ENCODE measurements at regions not wholly inside any gene's neighbourhood (a gene's known extent, or its start where the extent isn't known, plus 50 kb on each side); places are given as distances from the start of the nearest gene placed in this dataset.
"Not testable (repeated sequence)": the region's sequence is repeated elsewhere in the genome, so short reads cannot be mapped to it uniquely, and the experiment has no call there.

DNA sequence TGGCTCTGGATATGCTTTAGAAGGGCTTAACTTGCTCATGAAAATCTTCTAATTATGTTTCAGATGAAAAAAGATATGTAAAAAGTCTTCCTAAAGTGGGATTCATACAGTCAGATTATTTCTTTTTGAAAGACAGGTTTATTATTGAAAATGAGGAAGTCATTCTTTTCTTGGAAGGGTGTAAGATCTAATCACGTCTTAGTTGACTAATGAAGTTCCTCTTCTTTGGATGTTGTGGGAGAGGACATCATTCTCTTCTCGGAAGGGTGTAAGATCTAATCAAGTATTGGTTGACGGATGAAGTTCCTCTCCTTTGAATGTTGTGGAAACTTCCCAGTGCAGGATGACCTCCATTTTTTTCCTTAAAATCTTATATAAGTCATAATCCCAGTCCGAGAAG is 74.9 kb downstream of the ALG10 start:
- DNase-seq = peak; percentile 66
- in situ Hi-C loops (cut with MboI; ENCODE audit: low pct_unique_long_range_greater_than_20kb, low sequenced_read_pairs) = no loop called here

DNA sequence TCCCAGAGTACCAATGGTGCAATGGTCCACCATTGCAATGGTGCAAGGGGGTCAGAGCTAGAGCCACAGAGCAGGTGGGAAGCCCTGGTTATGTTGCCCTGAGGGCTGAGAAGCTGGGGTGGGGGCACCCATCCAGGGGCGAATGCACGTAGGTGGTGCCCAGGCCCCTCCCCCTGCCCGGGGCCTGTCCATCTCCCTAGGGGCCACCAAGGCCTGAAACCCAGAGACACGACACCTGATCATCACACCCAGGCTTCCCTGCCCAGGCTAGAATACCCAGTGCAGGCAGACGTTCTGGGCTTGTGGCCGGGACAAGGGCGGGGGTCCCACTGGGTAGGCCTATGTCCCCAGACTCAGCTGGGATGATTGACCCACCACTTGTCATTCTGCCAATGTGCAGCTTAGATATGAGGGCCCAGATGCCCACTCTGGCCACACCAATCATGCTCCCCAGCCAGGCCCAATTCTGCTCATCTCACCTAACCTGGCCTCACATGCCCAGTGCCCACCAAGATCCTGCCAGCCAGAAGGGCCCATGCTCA is 83.2 kb downstream of the ALG10 start:
- no peak for DNase-seq
- in situ Hi-C loops (cut with MboI; ENCODE audit: low pct_unique_long_range_greater_than_20kb, low sequenced_read_pairs) = no loop called here

DNA sequence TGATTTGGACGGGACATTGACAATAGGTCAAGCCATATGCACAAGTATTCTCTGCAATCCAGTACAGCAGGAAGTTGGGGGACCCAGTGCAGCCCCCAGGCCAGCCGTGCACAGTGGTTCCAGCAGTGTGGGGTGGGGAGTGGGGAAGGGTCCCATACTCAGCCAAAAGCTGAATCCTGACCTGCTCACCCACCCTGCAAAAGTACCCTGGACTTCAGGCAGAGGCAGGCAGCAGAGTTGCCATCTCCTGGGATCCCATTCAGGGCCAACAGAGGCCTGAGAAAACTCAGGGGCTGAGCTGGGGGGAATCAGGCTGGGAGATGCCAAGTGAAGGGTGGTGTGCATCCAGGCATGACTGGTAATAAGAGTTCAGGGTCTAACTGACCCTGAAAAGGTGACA is 83.9 kb downstream of the ALG10 start:
- in situ Hi-C loops (cut with MboI; ENCODE audit: low pct_unique_long_range_greater_than_20kb, low sequenced_read_pairs) = no loop called here
- DNase-seq = no peak

DNA sequence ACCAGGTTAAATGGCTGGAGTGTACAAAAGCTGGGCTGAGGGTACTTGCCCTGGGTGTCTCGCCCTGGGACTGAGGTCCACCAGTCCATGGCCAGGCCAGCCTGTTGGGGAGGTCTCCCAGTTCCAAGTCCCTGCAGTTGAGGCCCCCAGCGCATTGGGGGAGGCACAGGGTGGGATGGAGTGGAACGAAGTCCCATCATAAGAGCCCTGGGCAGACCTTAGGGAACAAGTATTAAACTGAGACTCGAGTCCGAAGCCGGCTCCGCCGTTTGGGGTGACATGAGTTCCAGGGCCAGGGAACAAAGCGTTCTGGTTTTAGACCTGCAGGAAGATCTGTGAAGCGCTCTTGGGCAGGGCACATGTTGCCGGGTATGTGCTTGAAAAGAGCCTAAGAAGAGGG is 84.7 kb downstream of the ALG10 start:
- in situ Hi-C loops (cut with MboI; ENCODE audit: low pct_unique_long_range_greater_than_20kb, low sequenced_read_pairs) = no loop called here
- DNase-seq = no peak

DNA sequence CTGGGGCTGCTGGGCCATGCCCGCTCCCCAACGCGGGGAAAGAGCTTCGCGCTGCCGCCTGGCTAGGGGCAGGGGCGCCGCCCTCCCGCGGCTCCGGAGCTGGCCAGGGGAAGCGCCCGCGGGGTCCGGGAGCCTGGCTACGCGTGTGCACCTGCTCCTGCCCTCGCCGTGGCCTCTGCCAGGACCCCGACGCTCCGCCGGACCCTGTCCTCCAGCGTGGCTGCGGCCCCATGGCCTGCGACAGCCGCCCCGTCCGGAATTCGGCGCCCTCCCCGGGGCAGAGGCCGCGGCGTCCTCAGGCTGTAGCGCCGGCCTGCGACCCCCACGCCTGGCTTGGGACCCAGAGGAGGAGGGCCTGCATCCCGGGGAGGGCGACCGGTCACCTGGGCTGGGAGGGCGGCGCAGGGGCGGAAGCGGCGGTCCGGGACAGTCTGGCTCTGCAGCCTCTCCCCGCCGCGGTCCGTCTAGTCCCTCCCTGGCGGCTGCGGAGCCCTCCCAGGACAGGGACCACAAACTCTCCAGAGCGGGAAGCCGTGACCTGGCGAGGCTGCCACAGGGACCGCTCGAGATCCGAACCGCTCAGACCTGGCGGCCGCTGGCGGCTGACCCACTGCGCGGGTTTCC is 85.6 kb downstream of the ALG10 start:
- DNase-seq = no peak
- in situ Hi-C loops (cut with MboI; ENCODE audit: low pct_unique_long_range_greater_than_20kb, low sequenced_read_pairs) = no loop called here

DNA sequence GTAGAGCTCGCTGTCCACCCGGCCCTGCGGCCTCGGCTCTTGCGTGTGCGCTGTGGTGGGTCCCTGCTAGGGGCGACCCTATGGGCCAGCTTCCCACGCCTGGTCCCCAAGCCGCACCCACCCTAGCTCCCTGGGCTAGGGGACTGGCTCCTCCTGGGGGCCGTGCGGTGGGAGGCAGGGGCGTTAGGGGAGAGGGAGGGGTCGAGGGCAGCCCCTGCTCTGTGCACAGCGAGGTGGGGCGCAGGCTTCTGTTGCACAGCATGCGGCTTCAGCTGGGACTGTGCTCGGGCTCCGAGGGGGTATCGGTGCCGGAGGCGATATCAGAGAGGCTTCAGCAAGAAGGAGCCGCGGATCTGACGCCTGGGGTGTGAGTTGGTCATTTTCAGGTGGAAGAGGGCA is 86.1 kb downstream of the ALG10 start:
- in situ Hi-C loops (cut with MboI; ENCODE audit: low pct_unique_long_range_greater_than_20kb, low sequenced_read_pairs) = no loop called here
- no peak for DNase-seq

DNA sequence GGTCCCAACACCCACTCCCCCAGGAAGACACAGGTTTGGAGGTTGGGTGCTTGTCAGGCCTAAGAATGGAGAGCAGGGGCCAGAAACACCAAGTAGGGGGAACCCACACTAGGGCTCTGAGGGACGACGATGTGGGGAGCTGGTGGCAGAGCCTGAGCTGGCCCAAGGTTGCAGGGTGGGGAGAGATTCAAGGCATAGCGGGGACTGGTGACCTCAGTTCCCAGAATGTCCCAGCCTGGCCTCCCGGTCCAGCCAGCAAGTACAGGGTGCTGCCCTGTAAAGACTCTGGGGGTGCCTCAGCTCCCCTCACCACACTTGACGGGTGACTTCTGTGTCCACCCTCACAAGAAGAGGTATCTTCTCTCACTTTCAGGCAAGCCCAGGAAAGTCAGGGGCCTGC is 86.7 kb downstream of the ALG10 start:
- no peak for DNase-seq
- in situ Hi-C loops (cut with MboI; ENCODE audit: low pct_unique_long_range_greater_than_20kb, low sequenced_read_pairs) = no loop called here

DNA sequence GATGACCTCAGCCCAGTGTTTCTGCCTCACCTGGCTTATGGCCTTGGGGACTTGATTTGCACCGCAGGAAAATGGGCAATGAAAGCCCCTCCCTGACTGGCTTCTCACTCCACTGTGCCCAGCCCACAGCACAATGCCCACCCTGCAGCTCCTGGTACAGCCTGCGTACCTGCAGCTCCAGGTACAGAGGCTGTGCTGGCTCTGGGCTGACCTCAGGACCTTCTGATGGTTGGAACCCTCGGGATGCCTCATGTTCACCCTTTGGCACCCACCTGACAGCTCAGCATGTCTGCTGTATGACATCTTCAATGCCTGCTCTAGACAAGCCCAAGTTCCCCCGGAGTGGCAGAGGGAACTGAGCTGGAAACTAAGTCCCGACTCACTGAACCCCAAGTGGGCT is 87.1 kb downstream of the ALG10 start:
- in situ Hi-C loops (cut with MboI; ENCODE audit: low pct_unique_long_range_greater_than_20kb, low sequenced_read_pairs) = no loop called here
- no peak for DNase-seq

DNA sequence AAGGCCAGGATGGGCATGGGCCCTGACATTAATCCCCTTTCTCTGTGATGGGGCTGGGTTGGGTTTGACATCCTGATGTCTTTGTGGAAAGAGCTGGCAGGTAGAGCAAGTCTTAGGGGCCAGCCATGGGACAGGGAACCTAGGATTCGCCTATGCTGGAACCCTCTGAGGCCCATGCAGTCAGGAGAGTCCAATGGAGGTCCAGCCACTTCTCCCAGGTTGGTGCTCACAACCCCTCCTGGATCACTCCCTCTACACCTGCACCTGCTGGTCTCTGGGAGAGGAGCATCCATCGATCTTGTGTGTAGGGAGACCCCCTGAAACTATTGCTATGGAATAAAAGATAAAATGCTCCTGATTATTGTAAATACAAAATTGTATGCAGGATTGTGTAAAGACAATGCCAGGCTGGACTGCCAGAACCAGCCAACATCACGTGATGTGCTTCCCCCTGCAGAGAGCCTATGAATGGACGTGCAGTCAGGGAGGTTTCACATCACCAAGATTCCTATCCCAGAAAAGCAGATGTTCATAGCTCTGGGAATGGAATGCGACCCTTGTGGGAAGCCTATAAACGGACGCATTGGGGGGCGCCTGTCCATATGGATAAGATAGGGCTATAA is 87.7 kb downstream of the ALG10 start:
- DNase-seq; in situ Hi-C loops (cut with MboI; ENCODE audit: low pct_unique_long_range_greater_than_20kb, low sequenced_read_pairs): not testable (repeated sequence)

DNA sequence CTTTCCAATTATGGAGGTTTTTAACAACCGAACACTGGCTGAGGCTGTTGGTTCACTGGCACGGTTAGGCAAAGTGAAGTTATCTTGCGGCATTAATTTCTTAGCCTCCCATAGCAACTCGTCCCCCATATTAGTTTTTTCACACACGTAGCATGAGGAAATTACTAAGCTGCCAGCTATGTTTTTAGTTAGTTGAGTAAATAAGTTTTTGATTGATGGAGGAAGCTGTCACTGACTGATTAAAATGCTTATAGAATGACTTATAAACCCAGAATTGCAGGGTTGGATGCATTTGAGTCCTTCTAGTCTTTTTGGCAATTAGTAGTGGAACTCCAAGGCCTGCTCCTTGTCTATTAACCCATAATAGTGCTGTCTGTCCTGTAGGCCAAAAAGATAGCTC is 97.1 kb downstream of the ALG10 start:
- DNase-seq = no peak
- in situ Hi-C loops (cut with MboI; ENCODE audit: low pct_unique_long_range_greater_than_20kb, low sequenced_read_pairs) = no loop called here

DNA sequence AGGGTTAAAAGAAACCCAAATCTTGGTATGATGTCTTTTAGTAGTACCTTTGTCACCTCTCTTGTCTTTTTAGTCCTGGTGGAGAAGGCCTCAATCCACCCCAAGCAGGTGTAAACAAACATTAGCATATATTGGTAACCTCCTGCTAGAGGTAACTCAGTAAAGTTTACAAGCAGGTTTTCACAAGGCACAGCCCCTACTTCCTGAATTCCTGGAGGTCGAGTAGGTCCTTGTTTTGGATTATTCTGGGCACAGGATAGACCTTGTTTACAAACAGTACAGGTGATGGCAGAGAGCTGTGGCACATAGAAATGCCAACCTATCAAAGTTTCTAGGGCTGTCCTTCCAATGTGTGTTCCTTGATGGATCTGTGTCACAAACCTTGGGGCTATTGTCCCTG is 99.1 kb downstream of the ALG10 start:
- in situ Hi-C loops (cut with MboI; ENCODE audit: low pct_unique_long_range_greater_than_20kb, low sequenced_read_pairs) = no loop called here

DNA sequence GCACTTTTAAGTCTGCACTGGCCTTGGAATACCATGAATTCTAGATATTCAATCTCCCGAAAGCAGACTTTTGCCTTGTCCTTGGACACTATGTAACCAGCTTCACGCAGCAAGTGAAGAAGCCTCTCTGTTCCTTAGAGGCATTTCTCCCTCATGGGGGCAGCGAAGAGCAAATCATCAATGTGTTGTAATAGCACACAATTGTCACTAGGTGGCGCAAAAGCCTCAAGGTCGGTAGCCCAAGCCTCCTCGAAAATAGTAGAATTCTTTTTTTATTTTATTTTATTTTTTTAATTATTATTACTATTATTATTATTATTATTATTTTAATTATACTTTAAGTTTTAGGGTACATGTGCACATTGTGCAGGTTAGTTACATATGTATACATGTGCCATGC is 100.8 kb downstream of the ALG10 start:
- peak; percentile 75 for DNase-seq
- in situ Hi-C loops (cut with MboI; ENCODE audit: low pct_unique_long_range_greater_than_20kb, low sequenced_read_pairs) = not testable (repeated sequence)

More for the DNA sequence above, 99.1 kb downstream of the ALG10 start:
- no peak for DNase-seq

DNA sequence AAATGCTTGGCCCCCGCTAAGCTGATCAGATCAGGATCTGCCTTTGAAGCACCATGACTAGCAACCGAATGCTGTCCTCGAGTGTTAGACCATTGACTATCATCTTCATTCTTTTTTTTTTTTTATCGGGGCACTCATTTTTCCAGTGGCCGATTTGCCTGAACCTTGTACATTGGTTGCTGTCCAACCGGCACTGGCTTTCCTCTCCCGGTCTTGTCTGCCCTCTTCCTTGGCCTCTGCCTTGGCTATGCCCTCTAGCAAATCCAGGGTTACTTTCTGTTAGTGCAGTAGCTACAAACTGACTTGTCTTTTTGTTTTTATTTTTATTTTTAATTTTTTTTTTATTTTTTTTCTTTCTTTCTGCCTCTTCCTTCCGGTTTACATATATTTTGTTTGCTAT is 102.3 kb downstream of the ALG10 start:
- in situ Hi-C loops (cut with MboI; ENCODE audit: low pct_unique_long_range_greater_than_20kb, low sequenced_read_pairs) = no loop called here
- no peak for DNase-seq

DNA sequence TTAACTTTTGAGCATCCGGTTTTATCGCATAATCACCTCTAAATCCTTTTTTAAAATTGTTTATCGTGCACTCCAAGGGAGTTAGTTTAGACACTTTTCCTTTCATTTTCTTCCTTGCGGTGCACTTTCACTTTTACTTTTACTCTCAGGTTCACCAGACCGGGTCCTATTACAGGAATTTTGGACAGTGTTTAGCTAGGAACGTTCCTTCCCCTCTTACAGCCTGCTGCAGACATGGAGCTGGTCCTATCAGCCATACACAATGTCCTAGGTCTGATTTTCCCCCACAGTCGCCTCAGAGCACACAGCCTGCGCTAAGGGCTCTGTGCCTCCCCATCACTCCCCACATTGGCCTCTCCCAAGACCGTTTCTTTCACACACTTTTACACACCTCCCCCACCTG is 103.9 kb downstream of the ALG10 start:
- no peak for DNase-seq
- in situ Hi-C loops (cut with MboI; ENCODE audit: low pct_unique_long_range_greater_than_20kb, low sequenced_read_pairs) = no loop called here

DNA sequence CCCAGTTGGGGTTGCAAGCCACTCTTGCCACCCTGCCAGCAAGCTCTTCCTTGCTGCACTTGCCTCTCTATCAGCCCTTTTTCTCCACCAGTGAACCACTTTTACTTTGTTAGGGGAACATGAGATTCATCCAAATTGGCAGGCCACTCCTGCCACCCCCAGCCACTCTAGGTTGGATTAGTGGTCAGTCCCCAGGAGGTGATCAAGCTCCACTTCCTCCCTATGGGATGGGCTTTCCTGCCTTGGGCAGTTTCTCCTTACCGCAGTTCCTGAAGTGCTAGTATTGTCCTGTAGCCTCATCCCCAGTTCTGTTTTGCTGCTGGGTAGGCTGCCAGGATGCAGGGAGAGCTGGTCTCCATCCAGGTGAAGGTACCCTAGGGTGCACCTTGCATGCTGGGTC is 104.5 kb downstream of the ALG10 start:
- in situ Hi-C loops (cut with MboI; ENCODE audit: low pct_unique_long_range_greater_than_20kb, low sequenced_read_pairs) = no loop called here
- DNase-seq = no peak

DNA sequence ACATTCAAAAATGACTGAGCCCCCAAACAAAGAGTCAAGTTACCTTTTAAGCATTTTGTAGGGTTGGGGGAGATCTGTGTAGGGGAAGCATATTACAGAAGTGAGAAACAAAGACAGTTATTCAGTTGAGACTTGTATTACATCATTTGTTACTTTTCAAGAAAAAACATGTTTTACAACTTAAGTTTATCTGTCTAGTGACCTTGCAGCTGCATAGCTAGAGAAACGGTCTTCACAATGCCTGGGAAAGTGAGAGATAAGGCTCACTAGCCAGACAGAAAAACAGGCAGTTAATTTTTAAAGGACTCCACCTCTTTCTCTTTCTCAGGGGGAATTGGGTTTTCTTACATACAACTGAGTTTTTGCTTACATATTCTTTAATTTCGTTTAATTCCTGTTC is 105.1 kb downstream of the ALG10 start:
- in situ Hi-C loops (cut with MboI; ENCODE audit: low pct_unique_long_range_greater_than_20kb, low sequenced_read_pairs); DNase-seq: not testable (repeated sequence)

DNA sequence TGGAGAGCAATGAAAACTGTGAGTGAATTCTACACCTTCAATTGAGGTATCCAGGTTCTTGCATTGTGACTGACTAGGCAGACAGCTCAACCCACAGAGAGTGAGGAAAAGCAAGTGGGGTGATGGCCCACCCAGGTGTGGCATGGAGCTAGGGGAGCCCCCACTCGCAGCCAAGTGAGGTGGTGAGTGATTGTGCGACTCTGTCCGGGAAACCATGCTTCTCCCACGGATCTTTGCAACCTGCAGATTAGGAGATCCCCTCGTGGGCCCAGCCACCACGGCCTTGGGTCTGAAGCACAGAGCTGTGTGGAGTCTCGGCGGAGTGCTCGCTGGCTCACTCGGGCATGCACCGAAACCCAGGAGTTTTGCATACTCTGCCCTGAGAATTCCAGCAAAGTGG is 120.1 kb downstream of the ALG10 start:
- in situ Hi-C loops (cut with MboI; ENCODE audit: low pct_unique_long_range_greater_than_20kb, low sequenced_read_pairs) = no loop called here
- no peak for DNase-seq

DNA sequence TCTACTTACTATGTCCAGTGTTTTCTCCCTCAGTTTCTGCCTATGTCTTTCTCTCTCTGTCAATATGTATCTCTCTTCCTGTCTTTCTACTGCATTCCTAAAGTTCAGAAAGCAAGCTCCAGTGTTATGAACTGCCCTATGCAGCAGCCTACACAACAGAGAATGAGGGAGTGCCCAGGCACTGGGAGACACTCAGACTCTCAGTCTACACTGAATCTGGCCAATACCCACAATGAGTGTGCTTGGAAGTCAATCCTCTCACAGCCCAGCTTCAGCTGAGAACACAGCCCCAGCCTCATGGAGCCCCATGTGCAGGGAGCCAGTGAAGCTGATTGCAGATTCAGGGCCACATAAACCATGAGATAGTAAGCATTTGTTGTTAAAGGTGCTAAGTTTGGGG is 128.7 kb downstream of the ALG10 start:
- in situ Hi-C loops (cut with MboI; ENCODE audit: low pct_unique_long_range_greater_than_20kb, low sequenced_read_pairs) = no loop called here
- DNase-seq = no peak

DNA sequence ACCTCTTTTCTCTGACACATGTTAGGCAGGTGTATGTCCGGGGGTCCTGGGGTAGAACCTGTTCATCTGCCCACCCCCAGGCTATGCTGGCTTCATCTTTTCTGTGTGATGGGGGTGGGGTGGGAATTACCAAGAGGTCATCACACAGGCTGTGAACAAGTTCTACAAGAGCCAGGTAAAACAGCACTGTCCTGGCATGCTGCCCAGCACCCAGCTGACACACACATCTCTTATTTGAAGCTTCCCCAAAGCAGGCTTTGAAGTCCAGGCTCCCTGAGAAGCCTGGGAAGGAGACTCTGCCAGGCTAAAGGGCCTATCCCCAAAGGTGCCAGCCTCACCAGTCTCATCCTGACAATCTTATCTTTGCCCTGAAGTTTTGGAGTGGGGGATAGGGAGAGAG is 141.1 kb downstream of the ALG10 start:
- DNase-seq = no peak
- in situ Hi-C loops (cut with MboI; ENCODE audit: low pct_unique_long_range_greater_than_20kb, low sequenced_read_pairs) = no loop called here

DNA sequence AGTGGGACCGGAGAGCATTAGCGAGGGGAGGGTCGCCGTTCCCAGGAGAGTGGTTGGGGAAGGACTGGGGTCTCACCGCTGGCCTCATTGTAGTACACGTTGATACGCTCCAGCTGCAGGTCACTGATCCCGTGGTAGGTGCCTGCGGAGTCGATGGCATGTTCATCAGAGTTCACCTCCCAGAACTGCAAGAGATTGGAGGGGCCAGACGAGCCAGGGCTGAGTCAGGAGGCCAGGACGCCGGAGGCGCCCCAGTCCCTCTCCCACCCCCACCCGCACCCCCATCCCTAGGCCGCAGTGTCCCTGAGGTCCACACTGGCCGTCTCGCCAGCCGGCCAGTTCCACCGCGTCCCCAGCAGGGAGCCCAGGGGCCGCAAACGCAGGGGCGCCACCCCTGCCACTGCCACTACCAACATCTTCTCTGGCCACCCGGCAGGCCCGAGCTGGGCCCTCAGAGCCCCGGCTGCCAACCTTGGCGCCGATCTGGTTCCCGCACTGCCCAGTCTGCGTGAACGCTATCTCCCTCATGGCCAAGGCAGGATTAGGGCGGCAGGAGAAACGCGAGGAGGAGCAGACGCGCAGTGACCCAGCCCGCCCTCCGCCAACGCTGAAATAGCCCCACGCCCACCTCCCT is 144.2 kb downstream of the ALG10 start:
- no peak for DNase-seq
- in situ Hi-C loops (cut with MboI; ENCODE audit: low pct_unique_long_range_greater_than_20kb, low sequenced_read_pairs) = no loop called here

DNA sequence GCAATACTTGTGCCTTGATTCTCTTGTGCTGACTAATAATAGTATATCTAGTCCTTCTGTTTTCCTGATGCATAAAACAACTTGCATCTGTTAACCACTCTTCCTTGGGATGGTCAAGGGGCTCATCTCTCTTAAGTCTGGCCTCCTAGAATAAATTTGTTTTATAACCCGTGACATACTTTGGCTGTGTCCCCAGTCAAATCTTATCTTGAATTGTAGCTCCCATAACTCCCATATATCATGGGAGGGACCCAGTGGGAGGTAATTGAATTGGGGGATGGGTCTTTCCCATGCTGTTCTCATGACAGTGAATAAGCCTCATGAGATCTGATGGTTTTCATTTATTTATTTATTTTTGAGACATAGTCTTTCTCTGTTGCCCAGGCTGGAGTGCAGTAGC is 146.2 kb downstream of the ALG10 start:
- in situ Hi-C loops (cut with MboI; ENCODE audit: low pct_unique_long_range_greater_than_20kb, low sequenced_read_pairs); DNase-seq: not testable (repeated sequence)

Measured in KBM-7 (cell line).